GM19468 (cell line): ENCODE measurements at regions not wholly inside any gene's neighbourhood (a gene's known extent, or its start where the extent isn't known, plus 50 kb on each side); places are given as distances from the start of the nearest gene placed in this dataset.

ENCODE experiments used
- ATAC-seq: cut with Tn5 transposase; IDR thresholded peaks from one replicate; pipeline ENCODE4 v1.9.1; 2021; ENCODE audit warnings: mild to moderate bottlenecking, moderate library complexity, moderate number of reproducible peaks; ENCODE audit not compliant: unreplicated experiment; ENCODE audit errors: extremely low read depth

DNA sequence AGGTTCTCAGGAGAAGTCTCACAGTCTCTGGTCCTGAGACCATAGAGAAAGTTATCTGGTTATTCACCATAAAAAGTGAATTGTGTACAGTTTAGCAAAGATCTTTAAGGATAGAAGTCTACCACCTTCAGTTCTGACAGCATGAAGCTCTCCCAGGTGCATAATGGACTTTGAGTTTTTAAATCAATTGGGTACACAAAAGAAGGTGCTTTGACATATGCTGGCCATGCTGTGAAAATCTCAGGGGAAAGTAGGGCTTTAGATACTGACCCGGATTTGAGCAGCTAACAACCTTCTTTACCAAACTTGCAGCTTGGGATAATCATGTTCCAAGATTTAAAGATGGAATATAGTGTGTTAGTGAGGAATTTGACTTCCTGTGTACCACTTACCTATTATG is 264.2 kb downstream of the ZSWIM6 start:
- ATAC-seq: no peak

DNA sequence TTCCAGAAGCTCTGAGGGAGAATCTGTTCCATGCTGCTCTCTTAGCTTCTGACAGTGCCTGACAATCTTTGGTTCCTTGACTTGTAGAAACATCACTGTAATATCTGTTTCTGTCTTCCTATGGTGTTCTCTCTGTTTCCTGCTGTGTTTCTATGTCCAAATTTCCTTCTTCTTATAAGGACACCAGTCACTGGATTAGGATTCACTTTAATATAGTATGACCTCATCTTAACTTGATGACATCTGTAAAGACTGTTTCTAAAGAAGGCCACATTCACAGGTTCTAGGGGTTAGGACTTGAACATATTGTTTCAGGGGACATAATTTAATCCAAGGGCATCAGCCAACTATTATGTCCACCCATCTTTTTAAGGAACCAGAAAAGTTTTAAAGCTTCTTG is 265.6 kb downstream of the ZSWIM6 start:
- no peak for ATAC-seq

- no peak for ATAC-seq
Observed at GRCh38 chr5:61598126-61598525, 266.1 kb downstream of the ZSWIM6 start.

- no peak for ATAC-seq
Observed at GRCh38 chr5:61599370-61600122, 267.5 kb downstream of the ZSWIM6 start.

DNA sequence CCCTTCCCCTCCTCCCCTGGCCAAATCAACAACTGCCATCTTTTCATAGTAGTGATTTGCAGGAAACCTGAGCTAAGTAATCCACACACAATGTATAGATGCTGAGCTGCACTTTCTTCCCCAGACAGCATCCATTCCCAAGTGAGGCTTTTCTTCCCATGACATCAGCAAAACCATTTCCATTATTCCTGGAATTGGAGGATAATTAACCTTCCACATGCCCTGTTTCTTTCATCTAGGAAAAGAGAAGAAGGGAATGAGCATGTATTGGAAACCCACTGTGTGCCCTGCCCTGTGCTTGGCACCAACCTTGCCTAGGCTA is 268.0 kb downstream of the ZSWIM6 start:
- ATAC-seq: no peak

GRCh38 chr5:61600945-61601511 is 269.0 kb downstream of the ZSWIM6 start:
- no peak for ATAC-seq

- ATAC-seq: no peak
Observed at GRCh38 chr5:61603211-61603908, 271.3 kb downstream of the ZSWIM6 start.

DNA sequence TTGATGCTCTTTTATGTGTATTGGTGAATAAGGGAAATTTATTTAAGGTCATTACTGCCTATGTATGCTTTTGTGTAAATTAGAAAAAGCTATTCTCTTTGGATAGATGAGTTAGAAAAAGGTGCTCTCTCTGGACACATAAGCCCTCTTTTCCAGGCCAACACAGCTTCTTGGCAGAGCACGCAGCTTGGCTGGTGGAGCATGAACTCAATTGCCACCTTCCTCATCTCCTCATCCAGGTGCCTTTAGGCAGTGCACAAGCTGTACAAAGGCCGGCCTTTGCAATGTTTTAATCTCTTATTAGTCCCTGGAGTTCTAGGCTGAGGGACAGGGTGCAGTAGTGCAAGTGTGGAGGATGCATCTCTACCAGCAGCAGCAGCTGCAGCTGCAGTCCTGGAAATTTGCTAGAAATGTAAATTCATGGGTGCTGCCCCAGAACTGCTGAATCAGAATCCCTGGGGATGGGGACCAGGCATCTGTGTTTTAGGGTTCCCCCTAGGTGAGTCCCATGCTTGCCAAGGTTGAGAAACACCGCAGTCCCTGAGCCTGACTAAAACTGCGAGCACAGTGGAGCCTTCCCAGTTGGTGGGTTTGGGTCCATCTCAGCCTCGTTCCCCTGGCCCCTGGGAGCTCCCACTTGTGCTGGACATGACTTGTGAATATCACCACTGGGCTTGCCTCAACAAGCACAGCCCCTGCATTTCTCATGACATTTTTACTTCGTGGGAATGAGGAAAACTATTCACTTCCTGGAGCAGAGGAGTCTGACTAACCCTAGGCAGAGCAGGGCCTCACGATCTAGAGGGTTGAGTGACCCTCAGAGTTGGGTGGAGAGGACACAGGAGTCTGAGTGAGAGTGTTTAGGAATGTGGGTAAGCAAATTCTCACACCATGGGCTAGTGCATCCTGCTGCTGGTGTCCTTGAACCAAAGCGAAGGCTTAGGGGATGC is 272.3 kb downstream of the ZSWIM6 start:
- ATAC-seq: no peak

DNA sequence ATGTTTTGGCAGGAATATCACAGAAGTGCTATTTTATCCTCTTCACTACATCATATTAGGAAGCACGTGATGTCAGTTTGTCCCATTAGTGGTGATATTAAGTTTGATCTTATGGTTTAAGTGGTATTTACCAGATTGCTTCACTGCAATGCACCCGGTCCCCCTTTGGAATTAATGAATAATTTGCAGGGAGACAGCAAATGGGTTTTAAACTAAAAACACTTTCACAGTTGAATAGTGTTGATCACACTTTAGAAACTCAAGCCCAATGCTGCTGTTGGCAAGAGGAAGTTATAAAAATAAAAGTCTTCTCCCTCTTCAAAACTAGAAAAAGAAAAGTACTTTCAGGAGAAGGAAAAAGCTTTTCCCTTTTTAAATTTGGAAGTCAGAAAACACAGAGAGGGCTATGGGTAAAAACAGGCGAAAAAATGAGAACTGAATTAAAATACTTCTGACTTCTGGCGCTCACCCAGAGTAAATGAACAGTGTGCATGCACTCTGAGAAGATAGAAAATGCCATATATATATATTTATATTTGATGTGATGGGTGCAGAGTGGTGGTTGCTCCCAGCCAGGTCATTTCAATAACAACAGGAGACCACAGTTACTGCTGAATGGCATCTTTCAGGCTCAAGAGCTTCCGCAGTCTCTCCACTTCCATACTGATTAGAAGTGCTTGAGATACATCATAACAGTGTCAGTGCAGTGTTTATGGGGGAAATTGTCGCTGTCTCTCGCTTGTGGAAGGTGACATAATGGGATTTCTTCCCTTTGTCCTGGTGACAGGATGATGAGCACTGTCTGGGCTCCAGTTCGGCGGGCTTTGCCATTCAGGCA is 278.0 kb downstream of the ZSWIM6 start:
- ATAC-seq: no peak

GRCh38 chr5:61610678-61611024 is 278.6 kb downstream of the ZSWIM6 start:
- no peak for ATAC-seq

DNA sequence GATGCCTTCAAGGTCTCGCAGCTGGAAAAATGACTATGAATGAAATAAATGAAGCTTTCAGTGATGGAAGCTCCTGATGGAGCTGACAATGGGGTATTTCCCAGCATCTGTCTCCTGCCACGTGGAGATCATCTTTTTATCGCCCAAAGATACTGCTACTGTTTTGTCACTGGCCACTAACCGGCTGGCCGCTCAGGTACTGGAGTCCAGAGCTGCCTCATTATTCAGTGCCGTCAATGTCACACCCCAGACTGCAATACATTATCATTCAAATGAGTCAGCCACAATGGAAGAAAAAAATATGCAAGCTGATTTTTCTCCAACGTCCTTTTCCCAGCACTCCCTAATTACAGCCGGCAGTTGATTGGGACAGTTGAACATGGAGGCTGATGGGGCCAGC is 280.4 kb downstream of the ZSWIM6 start:
- no peak for ATAC-seq

DNA sequence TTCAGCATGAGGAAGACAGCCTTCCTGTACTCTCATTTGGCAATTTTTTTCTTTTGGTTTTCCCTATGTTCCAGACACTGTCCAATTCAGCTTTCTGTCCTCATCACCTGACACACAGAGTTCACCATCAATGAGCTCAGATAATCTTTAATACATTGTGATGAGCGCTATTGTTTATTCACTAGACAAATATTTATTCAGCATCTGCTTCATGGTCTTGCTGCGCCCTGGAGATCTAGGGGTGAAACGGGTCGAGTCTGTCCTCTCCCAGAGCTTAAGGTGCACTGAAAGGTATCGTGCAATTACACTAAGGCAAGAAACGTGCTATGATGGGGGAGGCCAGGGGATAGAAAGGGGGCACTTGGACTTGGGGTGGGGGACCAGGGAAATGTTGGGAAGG is 281.6 kb downstream of the ZSWIM6 start:
- no peak for ATAC-seq

DNA sequence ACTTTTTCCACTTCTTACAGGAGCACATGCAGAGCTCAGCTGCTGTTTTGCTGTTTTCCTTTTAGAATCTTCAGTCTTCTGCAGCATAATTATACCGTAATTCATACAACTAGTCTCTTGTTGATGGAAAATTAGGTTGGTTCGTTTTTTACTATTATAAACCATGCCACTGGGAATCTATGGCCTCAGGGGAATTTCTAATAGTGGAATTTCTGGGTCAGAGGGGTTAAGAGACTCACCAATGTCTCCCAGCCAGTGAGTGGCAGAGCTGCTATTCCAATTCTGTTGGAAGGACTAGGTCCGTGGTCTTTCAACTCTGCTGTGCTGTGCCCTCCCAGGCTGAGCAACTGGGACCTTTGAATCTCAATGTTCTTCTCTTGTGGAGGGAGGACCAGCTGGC is 282.5 kb downstream of the ZSWIM6 start:
- ATAC-seq: no peak

GRCh38 chr5:61617039-61617438 is 285.0 kb downstream of the ZSWIM6 start:
- ATAC-seq: no peak

- no peak for ATAC-seq
Observed at GRCh38 chr5:61617995-61618525, 286.0 kb downstream of the ZSWIM6 start.

GRCh38 chr5:61618577-61618976 is 286.5 kb downstream of the ZSWIM6 start:
- ATAC-seq: no peak

DNA sequence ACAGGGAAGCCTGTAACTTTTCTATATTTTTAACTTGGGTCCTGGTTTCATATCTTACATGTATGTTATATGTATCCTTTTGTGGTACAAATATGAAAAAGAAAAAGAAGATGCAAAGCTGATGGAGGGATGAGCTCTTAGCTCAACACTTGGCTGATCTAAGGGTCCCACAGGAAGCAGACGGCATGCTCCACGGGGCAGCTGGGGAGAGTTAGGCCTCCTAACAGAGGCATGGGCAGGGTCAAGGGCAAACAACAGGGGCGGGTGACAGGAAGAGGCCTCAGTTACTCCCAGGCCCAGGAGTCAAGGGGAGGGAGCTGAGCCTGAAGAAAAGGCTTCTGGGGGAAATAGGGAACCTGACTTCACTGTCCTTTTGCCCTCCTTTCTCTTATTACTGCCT is 287.2 kb downstream of the ZSWIM6 start:
- no peak for ATAC-seq

- ATAC-seq: no peak
Observed at GRCh38 chr5:61619777-61620518, 287.9 kb downstream of the ZSWIM6 start.

GRCh38 chr5:61620699-61621182 is 288.7 kb downstream of the ZSWIM6 start:
- ATAC-seq: no peak
